ENCODE measurements at regions not wholly inside any gene's neighbourhood (a gene's known extent, or its start where the extent isn't known, plus 50 kb on each side); places are given as distances from the start of the nearest gene placed in this dataset.

GRCh38 chr9:75238311-75238976, 150.1 kb downstream of the OSTF1 start:
- Histone ChIP-seq H3K23ac (ENCODE audit: insufficient read length, low read depth, low read length) (no peak overlapping the region), H2BK120ac (ENCODE audit: low read depth, low read length, poor library complexity, severe bottlenecking) (no peak overlapping the region), H2AK5ac (ENCODE audit: insufficient read length, low read length) (no peak overlapping the region), H4K91ac (ENCODE audit: insufficient read length, low read depth, low read length) (no peak overlapping the region), H3K18ac (ENCODE audit: insufficient read length, low read depth, low read length) (no peak overlapping the region), H3T11ph (ENCODE audit: low read length) (no peak overlapping the region), H4K20me1 (ENCODE audit: control insufficient read depth, insufficient read depth, insufficient read length) (no peaks in the 10 kb centered on the region), H2AFZ (ENCODE audit: low read length) (no peak overlapping the region), H3K79me1 (ENCODE audit: insufficient read depth, low read depth, low read length, poor library complexity, severe bottlenecking) (no peaks in the 10 kb centered on the region), H3K9ac (ENCODE audit: extremely low read depth, insufficient read length, low read length) (no peak overlapping the region), H3K14ac (ENCODE audit: insufficient read depth, low read length) (no peak overlapping the region), H4K8ac (replicated peaks; ENCODE audit: insufficient read length, low read depth, low read length) (no peak overlapping the region), H3K9me3 (ENCODE audit: control insufficient read depth, low read depth, low read length) (peaks cover 4% of the 10 kb centered on the region), H3K4me2 (ENCODE audit: insufficient read depth, insufficient read length, low read length) (no peak overlapping the region), H3K56ac (ENCODE audit: insufficient read length, low read depth, low read length) (no peak overlapping the region), H2BK5ac (ENCODE audit: insufficient read length, low read length) (no peak overlapping the region), H3K79me2 (ENCODE audit: insufficient read depth, low read length) (no peaks in the 10 kb centered on the region), H3K4me1 (ENCODE audit: insufficient read depth, low read length) (no peaks in the 10 kb centered on the region), H3K27me3 (ENCODE audit: insufficient read depth, low read length) (no peaks in the 10 kb centered on the region), H3K4ac (ENCODE audit: low read depth, low read length) (no peak overlapping the region), H2BK12ac (ENCODE audit: insufficient read length, low read depth, low read length) (no peak overlapping the region), H2BK15ac (ENCODE audit: low read depth, low read length) (no peak overlapping the region), H4K5ac (ENCODE audit: insufficient read length, low read depth, low read length) (no peak overlapping the region), H3K23me2 (ENCODE audit: insufficient read length, low read depth, low read length, poor library complexity, severe bottlenecking) (no peaks in the 10 kb centered on the region), H3K27ac (ENCODE audit: insufficient read length, low read depth, low read length) (no peak overlapping the region), H2BK20ac (ENCODE audit: low read depth, low read length, poor library complexity, severe bottlenecking) (no peak overlapping the region)
- Mint-ChIP-seq H3K27ac (no peak overlapping the region), H3K9me3 (peaks cover 7 to 15% of the 10 kb centered on the region in 2 experiments; a peak in 4 of 5 replicates), H3K4me1 (no peaks in the 10 kb centered on the region), H3K4me3 (no peak overlapping the region), H3K36me3 (ENCODE audit: insufficient read depth in 1 of 3, low read depth in 3 of 3) (peaks cover 3 to 7% (median 4%) of the 10 kb centered on the region in 3 experiments; a peak in 4 of 7 replicates), H3K27me3 (ENCODE audit: low read depth) (no peaks in the 10 kb centered on the region)
- no CpG with 5 or more reads among the region's 11 CpGs for WGBS (ENCODE audit: extremely low coverage, insufficient read length, low lambda C conversion rate)
- DNase-seq: peak; percentile 72
- peak; percentile 71 for TF ChIP-seq CTCF (conservative IDR thresholded peaks at IDR 0.05)

Data from H9 (cell line).